Thyroid gland (tissue), 4 donors: ENCODE measurements at regions not wholly inside any gene's neighbourhood (a gene's known extent, or its start where the extent isn't known, plus 50 kb on each side); places are given as distances from the start of the nearest gene placed in this dataset.

ENCODE experiments used
- DNase-seq, 2 donors: peaks; one replicate each; pipeline ENCODE4 v3.0.0-alpha.2; 2019
- H3K27ac ChIP-seq, 3 donors: fragments of 200-600 bp; sonication (generic); 1 replicate in 2 of 3; 2 replicates in 1 of 3; pipeline ENCODE4 v1.5.1; 2016 to 2019; ENCODE audit warnings: mild to moderate bottlenecking in 1 of 3, moderate library complexity in 1 of 3
- H3K27me3 ChIP-seq: fragments of 200-600 bp; sonication (generic); one replicate; pipeline ENCODE4 v1.5.1; 2019
- H3K36me3 ChIP-seq, 2 donors: fragments of 200-600 bp; sonication (generic); one replicate each; pipeline ENCODE4 v1.5.1; 2016 to 2019
- H3K4me1 ChIP-seq, 2 donors: fragments of 200-600 bp; sonication (generic); one replicate each; pipeline ENCODE4 v1.5.1; 2017 to 2019
- H3K4me3 ChIP-seq, 3 donors: fragments of 200-600 bp; sonication (generic); replicated peaks in 1 of 3; 1 replicate in 2 of 3; 2 replicates in 1 of 3; pipeline ENCODE4 v1.5.1; 2016; ENCODE audit warnings: mild to moderate bottlenecking in 1 of 3
- H3K9me3 ChIP-seq: fragments of 200-600 bp; sonication (generic); one replicate; pipeline ENCODE4 v1.5.1; 2017
- CTCF ChIP-seq, 6 experiments: fragments of 200-600 bp in 3 of 6; fragments of 450-650 bp in 3 of 6; sonication (generic) in 3 of 6; IDR thresholded peaks; one replicate each; pipeline ENCODE4 v1.5.1; 2016 to 2019; ENCODE audit warnings: antibody characterized with exemption in 6 of 6, mild to moderate bottlenecking in 2 of 6, inconsistent platforms in 1 of 6, moderate library complexity in 1 of 6
- POLR2A ChIP-seq, 2 donors: fragments of 450-650 bp; IDR thresholded peaks; one replicate each; pipeline ENCODE4 v1.6.1; 2017; ENCODE audit warnings: antibody characterized with exemption in 2 of 2, mild to moderate bottlenecking in 2 of 2, moderate library complexity in 1 of 2
- WGBS, 2 donors: methylation state at CpG; one replicate each; pipeline ENCODE4 v1.1.5; 2017; 5-methylcytosine and 5-hydroxymethylcytosine counted together
- intact Hi-C: fragments of 100-400 bp; cut with DNase I; formaldehyde crosslinking; loops from one replicate; pipeline ENCODE4 v1.15.1; 2023

- no peaks in the 10 kb centered on the region for H3K9me3 ChIP-seq
- H3K36me3 ChIP-seq, result no peaks in the 10 kb centered on the region
- no peaks in the 10 kb centered on the region for H3K27me3 ChIP-seq
- TF ChIP-seq POLR2A (IDR thresholded peaks at IDR 0.05) (no peak), CTCF (IDR thresholded peaks at IDR 0.05) (no peak)
- WGBS, 2 donors, result 78 to 84% methylated on average over 4 to 11 of the region's 11 CpGs
- DNase-seq, result no peak
- peaks cover 6 to 18% of the 10 kb centered on the region in 2 donors for H3K4me1 ChIP-seq
- no peak overlapping the region for H3K27ac ChIP-seq
- H3K4me3 ChIP-seq, result no peak overlapping the region
- intact Hi-C loops, result no loop called here
Observed at GRCh38 chr3:13124631-13125030, 51.4 kb upstream of the IQSEC1 start.

- intact Hi-C loops, result no loop called here
- DNase-seq, result no peak
- Histone ChIP-seq H3K27me3 (no peaks in the 10 kb centered on the region), H3K27ac (no peak overlapping the region), H3K36me3 (no peaks in the 10 kb centered on the region), H3K4me3 (no peak overlapping the region), H3K4me1 (peaks cover 9 to 19% of the 10 kb centered on the region in 2 donors), H3K9me3 (no peaks in the 10 kb centered on the region)
- 94 to 97% methylated on average over 10 to 11 of the region's 11 CpGs for WGBS, 2 donors
- TF ChIP-seq CTCF (IDR thresholded peaks at IDR 0.05), result no peak
- TF ChIP-seq POLR2A (IDR thresholded peaks at IDR 0.05), result no peak
Observed at GRCh38 chr3:13123765-13124164, 50.5 kb upstream of the IQSEC1 start.

DNA sequence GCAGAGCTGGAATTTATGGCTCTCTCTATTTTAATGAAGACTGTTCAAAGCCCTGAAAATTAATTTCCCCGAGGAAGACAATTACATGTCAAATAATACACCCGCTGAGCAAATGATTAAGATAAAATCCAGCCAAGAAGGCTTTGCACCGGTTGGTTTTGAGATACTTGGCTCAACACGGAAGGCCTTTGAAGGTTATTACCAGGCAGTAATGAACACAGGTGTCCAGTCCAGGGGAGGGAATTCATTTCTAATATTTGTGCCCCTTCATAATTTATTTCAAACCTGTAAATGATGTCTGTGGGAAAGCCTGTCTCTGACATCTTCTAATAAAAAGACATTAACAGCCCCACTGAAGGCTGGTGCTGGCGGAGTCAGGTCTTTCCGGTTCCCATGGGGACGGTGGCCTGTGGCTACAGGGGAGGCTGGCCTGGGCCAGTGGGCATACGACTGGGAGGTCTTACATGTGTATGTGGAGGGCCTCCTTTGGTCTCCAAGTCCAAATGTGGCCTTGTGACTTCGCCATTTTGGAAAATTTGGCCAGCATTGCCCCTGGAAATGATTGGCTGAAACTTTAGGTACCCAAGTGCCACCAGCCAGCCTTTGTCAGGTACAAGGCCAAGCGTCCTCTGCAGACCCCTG is 49.9 kb upstream of the IQSEC1 start:
- intact Hi-C loops, result no loop called here

More for the DNA sequence above, 49.9 kb upstream of the IQSEC1 start:
- Histone ChIP-seq H3K4me3 (no peak overlapping the region), H3K27ac (no peak overlapping the region), H3K27me3 (no peaks in the 10 kb centered on the region), H3K9me3 (no peaks in the 10 kb centered on the region), H3K4me1 (peaks cover 9 to 19% of the 10 kb centered on the region in 2 donors), H3K36me3 (no peaks in the 10 kb centered on the region)
- TF ChIP-seq POLR2A (IDR thresholded peaks at IDR 0.05), result no peak
- TF ChIP-seq CTCF (IDR thresholded peaks at IDR 0.05), result no peak
- 92 to 94% methylated on average over 10 of the region's 10 CpGs for WGBS, 2 donors
- no peak for DNase-seq
